ENCODE measurements at regions not wholly inside any gene's neighbourhood (a gene's known extent, or its start where the extent isn't known, plus 50 kb on each side); places are given as distances from the start of the nearest gene placed in this dataset.
A peak's percentile ranks its signal among the peaks of the same experiment; 100 is the strongest.

DNA sequence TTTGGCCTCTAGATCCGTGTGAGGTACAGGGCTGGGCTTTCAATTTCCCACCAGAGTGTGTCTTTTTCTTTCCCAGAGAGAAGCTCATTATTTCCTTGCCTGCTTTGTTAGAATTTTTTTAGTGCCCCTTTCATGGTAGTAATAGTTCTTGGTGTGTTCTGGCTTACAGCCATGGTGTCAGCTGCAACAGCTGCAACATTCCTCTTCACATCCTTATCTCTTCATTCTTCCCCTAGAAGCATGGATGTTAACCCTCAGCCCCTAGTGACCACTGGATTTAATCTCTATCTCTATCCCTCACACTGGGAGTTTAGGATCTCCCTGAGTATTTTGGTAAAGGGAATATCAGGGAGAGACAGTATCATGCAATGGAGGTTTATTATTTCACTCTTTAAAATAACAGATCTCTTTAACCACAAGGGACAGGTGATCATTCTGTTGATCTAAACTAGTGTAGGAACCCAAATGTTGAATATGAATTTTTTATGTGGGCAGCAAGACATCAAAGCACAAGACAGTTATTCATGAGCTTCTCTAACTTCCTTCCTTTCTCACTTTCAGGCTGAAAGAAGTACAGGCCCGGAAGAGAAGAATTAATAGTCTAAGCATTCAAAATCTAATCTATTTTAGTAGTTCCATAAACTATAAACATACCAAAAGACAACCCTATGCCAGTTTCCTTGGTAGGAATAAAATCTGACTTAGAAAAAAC is 160.2 kb downstream of the FAM170A start:
- DNase-seq (ENCODE audit: low read depth), result no peak

GRCh38 chr5:119792161-119792799 is 162.9 kb downstream of the FAM170A start:
- DNase-seq (ENCODE audit: low read depth), result no peak

- DNase-seq (ENCODE audit: low read depth), result no peak
These were observed 166.4 kb downstream of the FAM170A start for GRCh38 chr5:119795768-119796167.

DNA sequence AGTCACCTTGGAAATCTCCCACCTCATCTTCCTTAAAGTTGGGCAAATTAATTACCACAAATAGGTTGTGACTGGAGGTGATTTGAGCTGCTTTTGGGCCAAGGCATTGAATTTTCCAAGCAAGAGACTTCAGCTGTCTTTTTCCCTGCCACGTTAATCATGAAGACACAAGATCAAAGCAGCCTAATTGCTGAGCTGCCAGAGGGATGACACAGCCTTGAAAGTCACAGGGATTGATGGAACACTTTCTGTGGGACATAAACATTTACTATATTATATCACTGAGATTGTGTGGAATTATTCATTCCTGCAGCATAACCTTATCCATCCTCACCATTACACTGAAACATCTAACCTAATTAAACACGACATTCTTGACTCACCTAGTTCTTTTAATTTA is 172.2 kb downstream of the FAM170A start:
- no peak for DNase-seq (ENCODE audit: low read depth)

DNA sequence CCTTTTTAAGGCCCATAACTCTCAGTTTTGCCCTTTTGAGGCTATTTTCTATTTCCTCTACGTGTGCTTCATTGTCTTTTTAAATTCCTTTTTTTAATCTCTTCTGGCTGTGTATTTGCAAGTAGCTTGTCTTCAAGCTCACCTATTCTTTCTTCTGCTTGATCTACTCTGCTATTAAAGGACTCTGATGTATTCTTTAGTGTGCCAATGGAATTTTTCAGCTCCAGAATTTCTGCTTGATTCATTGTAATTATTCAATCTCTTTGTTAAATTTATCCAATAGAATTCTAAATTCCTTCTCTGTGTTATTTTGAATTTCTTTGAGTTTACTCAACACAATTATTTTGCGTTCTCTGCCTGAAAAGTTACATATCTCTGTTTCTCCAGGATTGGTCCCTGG is 178.7 kb downstream of the FAM170A start:
- DNase-seq (ENCODE audit: low read depth), result no peak

- peak; percentile 1 for DNase-seq (ENCODE audit: low read depth)
These were observed 179.1 kb downstream of the FAM170A start for GRCh38 chr5:119808474-119808873.

- no peak for DNase-seq (ENCODE audit: low read depth)
These were observed 180.9 kb downstream of the FAM170A start for GRCh38 chr5:119810217-119810616.

- no peak for DNase-seq (ENCODE audit: low read depth)
These were observed 182.1 kb downstream of the FAM170A start for GRCh38 chr5:119811458-119811857.

DNA sequence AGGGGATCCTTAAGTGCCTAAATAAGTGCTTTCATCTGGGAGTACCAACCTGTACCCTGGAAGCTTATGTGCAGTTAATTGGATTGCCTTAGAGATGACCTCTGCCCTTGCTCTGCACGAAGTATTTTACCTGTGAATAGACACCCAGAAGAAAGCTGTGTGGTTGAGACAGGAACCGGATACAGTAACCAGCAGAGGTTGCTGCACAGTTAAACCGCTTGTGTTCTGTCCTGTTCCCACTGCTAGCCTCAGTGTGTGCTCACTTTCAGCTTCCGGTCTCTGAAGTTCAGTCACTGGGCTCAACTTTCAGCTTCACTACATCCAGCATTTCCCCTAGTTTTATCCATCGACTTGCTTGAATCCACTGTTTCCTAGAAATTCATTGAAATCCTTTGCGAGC is 185.3 kb downstream of the FAM170A start:
- DNase-seq (ENCODE audit: low read depth), result no peak

DNA sequence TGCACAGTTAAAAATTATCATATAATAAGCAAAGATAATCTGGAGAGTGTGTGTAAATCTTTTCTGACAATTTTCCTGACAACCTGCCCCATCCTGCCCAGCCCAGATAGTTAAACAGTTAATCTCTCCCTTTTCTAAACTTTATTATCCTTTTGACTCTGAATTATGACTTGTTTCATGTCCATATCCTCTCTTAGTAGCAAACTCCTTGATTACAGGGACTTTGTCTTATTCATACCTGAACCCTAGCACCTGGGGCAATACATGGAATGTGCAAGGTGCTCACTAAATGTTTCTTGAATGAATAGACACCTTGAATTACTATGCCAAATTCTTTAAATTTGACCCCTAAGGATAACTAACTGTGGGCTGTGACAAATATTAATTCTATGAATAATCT is 186.7 kb downstream of the FAM170A start:
- no peak for DNase-seq (ENCODE audit: low read depth)

- no peak for DNase-seq (ENCODE audit: low read depth)
These were observed 190.7 kb downstream of the FAM170A start for GRCh38 chr5:119820016-119820415.

- no peak for DNase-seq (ENCODE audit: low read depth)
These were observed 191.2 kb downstream of the FAM170A start for GRCh38 chr5:119820608-119821007.

DNA sequence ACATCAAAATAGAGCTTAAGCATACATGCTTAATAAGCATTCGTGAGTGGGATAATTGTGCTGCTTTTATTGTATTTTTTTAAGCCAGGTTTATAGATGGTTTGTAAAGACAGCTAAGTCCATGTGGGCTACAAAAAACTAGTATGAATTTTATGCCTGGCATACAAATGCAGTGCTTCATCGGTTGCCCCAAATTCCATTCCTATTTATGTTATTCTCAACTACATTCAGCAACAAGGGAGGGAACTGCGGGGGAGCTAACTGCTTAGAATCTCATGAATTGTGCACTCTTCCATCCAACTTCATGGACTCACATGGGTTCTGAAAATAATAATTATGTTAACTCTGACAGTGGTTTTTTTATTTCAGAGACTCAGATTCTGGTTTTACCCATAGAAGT is 199.2 kb downstream of the FAM170A start:
- DNase-seq (ENCODE audit: low read depth), result no peak

DNA sequence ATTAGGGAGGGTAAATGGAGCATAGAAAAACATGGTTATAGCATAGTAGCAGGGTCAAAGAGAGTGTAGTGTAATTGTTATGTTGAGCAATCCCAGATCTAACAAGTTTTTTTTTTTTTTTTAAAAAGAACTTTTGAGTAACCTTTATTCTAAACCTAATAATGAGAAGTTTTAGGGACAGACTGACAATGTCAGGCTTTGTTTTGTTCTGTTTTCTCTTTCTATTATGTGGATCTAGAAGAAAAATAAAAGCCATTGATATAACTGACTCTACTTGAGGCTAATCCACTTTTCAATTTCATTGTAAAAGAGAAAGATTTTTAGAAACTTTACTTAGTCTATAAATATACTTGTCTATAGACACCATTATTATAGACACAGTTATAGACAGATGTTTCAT is 200.0 kb downstream of the FAM170A start:
- no peak for DNase-seq (ENCODE audit: low read depth)

DNA sequence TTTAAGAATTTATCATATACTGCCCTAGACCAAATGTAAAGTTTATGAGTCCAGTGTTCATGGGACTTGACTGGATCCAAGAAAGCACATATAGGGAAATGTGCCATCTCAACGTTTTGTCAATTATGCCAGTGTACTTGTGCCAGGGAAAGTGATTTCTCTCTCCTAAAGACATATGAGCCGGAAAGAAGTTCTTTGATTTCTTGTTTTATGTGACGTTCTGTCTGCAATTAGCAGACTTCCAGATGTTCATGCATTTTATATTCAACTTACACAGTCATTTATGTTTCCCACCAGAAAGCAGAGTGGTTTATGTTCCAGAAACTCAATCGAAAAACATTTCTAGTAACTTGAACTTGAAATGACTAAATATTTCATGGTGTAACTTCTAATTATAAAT is 203.8 kb downstream of the FAM170A start:
- no peak for DNase-seq (ENCODE audit: low read depth)

GRCh38 chr5:119840175-119840574 is 210.8 kb downstream of the FAM170A start:
- DNase-seq (ENCODE audit: low read depth), result no peak

GRCh38 chr5:119852140-119852539 is 222.8 kb downstream of the FAM170A start:
- DNase-seq (ENCODE audit: low read depth), result no peak

GRCh38 chr5:119860463-119860862 is 231.1 kb downstream of the FAM170A start:
- no peak for DNase-seq (ENCODE audit: low read depth)

- no peak for DNase-seq (ENCODE audit: low read depth)
These were observed 233.3 kb downstream of the FAM170A start for GRCh38 chr5:119862619-119863018.

DNA sequence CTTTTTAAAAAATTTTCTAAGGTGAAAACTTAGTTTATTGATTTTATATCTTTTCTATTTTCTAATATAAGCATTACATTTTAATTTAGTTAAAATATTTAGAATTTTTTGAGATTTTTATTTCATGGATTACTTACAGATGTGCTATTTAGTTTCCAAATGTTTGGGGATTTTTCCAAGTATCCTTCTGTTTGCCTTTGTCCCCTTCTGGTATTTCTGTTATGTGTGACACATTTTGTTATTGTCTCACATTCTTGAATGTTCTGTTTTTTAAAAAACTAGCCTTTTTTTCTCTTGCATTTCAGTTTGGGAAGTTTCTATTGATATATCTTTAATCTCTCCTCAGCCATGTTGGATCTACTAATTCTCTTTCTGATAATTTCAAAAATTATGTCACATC is 234.9 kb downstream of the FAM170A start:
- no peak for DNase-seq (ENCODE audit: low read depth)

DNA sequence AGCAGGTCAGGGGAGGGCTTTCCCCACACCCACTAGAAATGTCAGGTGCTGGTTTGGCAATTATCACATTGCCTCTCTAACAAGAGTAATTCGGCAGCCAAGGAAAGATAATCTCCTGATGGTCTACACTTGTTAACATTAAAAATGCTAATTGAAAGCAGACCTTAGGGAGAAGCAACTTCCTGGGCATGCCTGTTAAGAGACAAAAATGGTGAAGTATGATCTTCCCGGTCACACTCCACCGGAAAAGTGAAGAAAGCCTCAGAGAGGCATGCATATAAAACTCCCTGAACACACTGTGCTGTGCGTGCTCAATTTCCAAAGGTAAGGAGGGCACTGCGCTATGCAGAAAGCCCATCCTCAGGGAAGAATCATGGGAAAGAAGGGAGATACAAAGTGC is 244.3 kb downstream of the FAM170A start:
- no peak for DNase-seq (ENCODE audit: low read depth)

DNA sequence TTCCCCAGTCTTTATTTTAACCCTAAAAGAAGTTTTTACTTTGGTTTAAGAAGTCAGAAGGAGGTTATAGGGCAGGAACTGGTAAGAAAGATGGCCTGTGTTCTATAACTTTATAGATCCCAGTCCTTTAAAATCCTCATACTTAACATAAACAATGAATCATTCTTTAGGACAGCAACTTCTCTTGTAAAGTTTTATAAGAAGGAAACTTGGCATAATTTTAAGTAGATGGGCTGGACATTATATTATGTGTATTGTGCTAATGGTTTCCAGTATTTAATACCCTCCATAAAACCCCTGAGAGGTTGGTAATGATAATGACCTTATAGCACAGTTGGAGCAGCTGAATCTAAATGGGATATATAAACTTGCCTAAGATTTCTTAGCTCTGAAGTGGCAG is 247.2 kb downstream of the FAM170A start:
- peak; percentile 2 for DNase-seq (ENCODE audit: low read depth)

GRCh38 chr5:119878712-119879111 is 249.4 kb downstream of the FAM170A start:
- no peak for DNase-seq (ENCODE audit: low read depth)

- no peak for DNase-seq (ENCODE audit: low read depth)
These were observed 250.1 kb downstream of the FAM170A start for GRCh38 chr5:119879446-119879845.
